Germinal center (tissue), 1 donor: ENCODE measurements at regions not wholly inside any gene's neighbourhood (a gene's known extent, or its start where the extent isn't known, plus 50 kb on each side); places are given as distances from the start of the nearest gene placed in this dataset.

Source experiments
- DNase-seq: peaks from one replicate; pipeline ENCODE4 v3.0.0; 2012; ENCODE audit warnings: mixed read lengths, low spot score

DNA sequence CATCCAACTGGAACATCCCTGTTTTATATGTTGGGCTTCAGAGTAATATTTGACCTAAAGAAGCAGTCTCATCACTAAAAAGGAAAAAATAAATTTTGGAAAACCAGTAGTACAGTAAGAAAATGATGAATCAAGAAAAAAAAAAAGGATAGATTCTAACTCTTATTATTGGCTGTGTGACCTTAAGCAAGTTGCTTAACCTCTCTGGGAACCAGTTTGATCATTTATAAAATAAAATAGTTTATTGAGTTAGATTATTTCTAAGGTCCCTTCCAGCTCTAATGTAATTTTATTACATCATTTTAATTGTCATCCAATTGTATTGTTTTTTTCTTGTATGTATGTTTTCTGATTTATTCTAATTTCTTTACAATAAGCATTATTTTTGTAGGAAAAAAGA, 127.0 kb downstream of the PRELID2 start:
- no peak for DNase-seq

DNA sequence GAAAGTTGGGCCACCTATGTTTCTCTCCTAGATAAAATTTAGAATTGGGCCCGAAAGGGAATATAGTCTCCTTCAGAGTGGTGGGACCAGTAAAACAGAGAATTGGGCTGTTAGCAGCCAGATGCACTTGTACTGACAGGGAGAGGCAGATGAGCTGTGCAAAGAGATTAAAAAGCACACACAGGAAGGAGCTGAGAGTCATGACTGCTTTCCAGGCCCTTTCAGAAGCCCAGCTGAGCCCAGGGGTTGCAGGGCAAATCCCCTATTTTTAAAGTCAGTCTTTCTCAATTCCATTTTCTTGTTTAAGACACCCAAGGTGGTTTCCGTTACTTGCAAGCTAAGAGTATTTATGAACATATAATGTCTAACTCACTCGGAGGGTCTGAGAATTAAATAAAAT, 130.4 kb downstream of the PRELID2 start:
- DNase-seq = no peak

DNA sequence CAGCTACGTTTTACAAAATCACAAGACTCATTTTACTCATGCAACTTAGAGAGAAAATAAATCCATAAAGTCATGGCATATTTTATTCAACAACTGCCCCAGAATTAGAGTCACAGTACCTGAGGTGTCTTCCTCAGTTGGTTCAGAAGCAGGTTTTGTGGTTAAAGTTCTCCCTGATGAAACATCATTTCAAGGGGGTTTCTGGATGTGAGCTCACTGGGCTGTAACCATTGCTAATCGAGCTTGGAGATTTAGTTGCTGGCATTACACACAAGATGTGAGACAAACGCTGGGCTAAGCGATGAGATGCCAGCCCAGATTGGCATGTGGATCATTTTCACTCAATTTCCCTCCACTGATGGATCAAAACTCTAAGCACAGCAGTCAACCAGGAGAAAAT, 131.3 kb downstream of the PRELID2 start:
- DNase-seq = no peak

DNA sequence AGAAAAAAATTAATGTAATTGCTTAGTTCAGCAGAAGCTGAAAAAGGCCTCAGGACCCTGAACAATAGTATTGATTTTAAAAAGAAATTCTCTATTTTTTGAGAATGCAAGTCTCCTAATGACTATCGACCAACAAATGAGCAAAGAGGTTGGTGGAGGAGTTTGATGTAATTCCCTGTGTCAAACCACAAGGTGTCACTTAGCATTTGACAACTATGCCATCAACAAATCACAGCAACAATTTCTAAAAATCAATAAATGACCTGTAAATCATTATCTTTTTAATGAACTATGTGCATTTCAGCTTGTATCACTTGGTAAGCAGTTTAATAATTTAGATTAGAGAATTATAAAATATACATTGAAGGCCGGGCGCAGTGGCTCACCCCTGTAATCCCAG, 133.7 kb downstream of the PRELID2 start:
- no peak for DNase-seq

DNA sequence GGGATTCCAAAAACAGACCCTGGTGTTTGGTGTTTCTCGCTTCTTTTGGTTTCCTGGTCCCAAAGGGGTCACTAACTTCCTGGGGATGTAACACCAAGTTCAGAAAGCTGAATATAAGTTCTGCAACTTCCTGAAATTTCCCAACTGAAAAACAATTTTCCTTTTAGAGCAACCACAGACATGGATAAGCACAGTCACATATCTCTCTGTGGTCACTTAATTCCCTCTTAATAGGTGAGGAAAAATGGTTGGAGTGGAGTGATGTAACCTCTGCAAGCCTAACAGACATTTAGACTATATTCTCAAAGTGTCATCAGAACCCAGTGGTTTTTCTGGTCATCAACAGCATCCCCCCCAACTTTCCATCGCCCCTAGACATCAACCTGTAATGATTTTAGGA, 135.3 kb downstream of the PRELID2 start:
- DNase-seq = no peak

DNA sequence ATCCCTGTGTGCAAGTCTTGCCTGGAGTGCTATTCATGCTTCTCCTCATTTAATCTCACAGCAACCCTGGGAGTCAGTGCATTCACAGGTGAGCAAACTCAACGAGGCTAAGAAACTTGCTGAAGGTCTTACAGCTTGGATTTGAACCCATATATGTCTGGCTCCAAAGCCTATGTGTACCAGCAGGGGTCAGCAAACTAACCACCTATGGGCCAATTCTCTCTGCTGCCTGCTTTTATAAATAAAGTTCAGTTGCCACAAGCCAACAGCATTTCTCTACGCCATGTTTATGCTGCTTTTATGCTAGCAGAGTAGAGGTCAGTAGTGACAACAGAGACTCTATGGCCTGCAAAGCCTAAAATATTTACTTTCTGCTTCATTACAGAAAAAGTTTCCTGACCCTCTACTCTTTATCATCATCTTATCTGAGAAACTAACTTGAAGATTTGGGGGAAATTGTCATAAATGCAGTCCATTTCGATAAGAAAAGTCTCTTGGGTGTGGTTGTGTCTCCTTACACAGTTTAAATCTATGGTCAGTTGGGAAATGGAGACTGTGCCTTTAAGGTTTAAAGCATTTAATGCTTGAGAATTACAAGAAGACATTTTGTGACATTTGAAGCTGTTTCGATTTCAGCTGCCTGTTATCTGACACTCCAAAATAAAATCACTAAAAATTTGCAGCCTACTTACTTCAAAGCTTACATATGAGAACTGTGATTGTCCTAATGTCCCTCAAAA, 137.7 kb downstream of the PRELID2 start:
- peak; percentile 5 for DNase-seq

DNA sequence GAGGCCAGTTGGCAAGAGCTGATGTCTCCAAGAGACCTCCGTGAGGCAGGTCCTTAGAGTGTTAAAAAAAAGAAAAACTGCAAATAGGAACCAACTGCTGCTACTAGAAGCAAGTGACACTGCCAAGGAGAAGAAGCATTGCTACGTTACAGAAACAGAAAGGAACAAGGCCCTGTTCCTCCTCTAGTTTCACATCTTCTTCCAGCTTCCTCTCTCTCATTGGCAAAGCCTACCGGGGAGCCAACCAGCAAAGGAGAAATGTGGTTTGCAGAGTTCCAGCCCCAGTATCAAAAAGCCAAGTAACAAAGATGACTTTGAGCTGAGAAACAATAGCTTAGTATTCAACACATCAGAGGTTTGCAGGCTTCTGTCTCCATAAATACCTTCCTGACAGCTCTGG, 145.9 kb downstream of the PRELID2 start:
- peak; percentile 22 for DNase-seq

DNA sequence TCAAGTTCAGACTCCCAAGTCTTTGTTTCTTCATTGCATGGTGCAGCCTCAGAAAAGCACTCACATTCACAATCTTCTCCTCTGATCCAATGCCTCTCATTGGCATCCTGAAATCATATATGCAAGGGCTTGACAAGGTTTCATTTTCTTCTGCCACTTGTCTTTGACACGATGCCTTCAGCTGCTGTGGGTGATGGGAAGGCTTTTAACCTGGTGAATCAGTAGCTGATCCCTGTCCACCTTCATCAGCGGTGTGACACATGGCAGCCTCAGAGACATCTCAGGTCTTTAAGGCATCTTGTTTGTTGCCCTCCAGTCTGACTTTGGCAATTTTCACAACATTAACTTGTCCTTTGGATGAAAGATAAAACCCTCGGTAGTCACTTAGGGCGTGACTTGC, 147.2 kb downstream of the PRELID2 start:
- DNase-seq = no peak

DNA sequence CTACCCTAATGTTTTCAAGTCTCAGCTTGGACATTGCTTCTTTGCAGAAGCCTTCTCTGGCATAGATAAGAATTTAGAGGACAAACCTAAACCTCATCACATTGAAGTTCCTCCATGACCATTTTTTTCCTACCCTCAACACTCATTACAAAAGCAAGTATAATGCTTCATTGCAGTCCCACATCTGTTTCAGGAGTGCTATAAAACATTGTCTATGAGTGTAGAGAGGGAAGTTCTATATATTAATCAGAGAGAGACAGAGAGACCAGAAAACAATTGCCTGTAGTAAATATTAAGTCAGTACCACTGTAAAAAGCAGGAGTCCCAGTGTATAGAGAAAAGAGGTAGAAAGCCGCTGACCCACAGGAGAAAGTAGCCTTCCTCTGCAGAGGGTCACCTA, 149.7 kb downstream of the PRELID2 start:
- no peak for DNase-seq

DNA sequence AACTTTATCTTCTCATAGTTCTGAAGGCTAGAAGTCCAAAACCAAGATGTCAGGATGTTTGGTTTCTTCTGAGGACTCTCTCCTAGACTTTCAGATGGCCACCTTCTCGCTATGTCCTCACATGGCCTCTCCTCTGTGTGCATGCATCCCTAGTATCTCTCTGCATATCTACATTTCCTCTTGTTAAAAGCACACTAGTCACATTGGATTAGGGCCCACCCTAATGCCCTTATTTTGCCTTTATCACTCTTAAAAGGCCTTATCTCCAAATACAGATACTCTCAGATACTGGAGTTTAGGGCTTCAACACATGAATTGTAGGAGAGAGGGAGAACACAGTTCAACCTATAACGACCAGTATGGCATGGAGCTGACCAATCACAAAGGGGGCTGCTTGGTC, 151.7 kb downstream of the PRELID2 start:
- no peak for DNase-seq

DNA sequence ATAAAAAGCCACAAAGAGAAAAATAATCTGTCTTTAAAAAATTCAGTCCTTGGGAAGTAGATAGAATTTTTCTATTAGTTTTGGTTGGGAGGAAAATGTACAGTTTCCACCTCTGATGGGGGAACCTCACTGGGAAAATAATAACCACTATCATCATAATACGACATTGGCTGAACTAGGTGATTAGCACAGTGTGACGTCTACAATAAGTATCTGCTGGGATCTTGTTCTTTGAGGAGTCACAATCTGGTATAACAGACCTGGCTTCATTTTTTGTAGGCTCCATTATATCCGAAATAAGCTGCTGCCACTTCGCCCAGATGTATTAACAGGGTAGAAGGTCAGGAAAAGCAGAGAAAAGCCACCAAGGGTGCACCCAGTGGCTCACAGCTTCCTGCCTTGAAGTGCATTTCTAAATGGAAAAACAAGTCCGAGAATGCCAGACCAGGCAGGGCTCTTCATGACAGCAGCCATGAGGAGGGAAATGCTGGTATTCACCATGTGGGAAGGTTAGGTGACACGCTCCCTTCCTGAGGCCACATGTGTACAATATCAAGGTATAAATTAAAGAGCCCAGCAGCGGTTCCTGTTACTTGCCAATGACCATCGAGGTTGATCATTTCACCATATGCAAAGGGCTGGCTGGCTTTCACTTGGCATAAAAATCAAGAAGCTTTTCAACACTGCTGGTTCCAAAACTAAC, 152.8 kb downstream of the PRELID2 start:
- DNase-seq = no peak

DNA sequence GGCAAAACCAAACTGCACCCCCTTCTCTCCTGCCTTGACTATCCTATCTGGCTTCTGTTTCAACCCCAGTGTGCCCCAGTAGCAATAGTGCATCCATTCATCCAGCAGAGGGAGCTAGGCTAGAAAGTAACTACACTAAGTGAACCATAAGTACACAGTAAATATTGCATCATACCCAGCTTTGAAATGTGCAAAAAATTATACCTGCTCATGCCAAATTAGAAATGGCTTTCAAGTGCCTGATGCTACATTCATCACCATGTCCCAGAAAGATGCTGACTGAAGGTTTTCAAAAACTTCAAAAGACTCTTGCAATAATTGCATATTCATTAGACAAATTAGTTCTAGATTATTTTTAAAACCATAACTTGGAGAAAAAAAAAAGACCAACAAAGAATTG, 153.5 kb downstream of the PRELID2 start:
- peak; percentile 40 for DNase-seq

DNA sequence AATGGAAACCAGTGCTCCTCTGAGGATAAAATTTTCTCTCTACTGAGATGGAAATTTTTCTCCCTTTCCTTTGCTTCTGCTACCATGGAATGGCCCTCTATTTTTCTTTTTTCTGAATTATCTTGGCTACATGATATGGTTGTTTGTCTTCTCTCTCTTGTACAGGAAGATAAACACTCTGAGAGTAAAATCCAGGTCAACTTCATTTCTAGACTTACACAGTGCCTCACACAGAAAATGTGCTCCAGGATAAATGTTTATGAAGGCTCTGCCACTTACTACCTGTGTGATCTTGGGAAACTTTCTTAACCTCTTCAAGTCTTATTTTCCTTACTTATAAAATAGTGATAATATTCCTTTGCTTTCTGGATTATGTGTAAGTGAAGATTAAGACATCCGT, 153.9 kb downstream of the PRELID2 start:
- no peak for DNase-seq

DNA sequence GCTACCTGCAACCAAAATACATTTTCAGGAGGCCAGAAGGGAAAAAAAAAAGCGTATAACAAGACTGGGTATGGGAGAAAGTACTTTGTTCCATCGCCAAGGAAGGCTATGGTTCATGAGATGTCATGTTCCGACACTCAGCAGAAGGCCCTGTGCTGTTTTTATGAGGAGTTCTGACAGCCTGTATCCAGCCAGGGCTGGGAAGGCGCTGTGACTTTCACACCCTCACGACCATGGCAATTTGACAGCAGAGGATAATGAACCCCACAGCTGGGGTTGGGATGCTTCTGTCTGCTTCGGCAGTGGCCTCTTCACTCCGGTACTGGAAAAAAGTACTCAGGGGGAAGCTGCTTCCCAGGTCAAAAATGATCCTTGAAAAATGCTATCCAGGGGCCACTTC, 154.4 kb downstream of the PRELID2 start:
- DNase-seq = no peak

DNA sequence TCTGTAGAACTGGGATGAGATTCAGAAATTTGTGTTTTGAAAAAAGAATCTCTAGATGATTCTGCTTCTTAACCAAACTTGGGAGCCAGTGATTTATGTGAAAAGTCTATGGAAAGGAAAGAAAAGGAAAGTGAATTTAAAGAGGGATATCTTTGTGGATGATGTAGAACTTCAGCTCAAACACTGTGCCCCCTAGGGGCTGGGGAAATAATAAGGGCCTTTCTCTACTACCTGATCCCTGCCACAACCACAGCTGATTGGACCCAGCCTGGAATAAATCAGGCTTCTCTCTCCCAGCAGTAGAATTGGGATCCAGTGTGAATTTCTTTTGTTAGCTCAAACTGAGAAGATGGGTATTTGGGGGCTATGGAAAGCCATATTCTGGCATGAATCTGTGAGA, 155.0 kb downstream of the PRELID2 start:
- no peak for DNase-seq

DNA sequence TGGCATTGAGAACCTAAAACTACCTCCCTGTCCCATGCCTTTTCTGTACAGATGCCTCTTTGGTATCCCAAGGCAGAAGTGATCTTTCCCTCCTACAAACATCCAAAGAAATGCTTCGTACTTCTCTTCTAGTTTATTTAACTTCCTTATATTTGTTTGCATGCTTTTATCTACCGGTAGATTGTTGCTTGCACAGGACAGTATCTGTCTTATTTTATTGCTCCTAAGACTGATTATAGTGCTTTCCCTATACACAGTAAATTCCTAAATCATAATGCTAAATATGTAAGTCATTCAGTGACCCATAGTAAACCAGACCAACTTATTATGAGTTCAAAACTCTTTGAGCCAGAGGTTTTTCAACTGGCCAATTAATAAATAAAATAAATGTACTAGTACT, 156.9 kb downstream of the PRELID2 start:
- no peak for DNase-seq

DNA sequence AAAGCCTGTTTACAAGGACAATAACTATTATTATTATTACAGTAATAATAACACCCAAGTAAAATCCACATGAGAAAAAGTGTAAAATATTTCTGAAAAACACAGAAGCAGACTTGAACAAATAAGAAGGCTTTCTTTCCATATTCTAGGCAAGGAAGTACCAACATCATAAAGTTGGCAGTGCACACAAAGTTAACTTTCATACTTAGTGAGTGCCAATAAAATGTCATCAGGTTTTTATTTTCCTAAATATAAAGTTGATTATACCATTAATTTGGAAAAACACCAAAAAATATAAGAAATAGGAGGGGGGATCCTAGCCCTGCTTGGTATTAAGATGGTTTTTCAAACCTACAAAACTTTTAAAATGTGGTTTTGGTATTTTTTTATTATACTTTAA, 161.4 kb downstream of the PRELID2 start:
- no peak for DNase-seq

DNA sequence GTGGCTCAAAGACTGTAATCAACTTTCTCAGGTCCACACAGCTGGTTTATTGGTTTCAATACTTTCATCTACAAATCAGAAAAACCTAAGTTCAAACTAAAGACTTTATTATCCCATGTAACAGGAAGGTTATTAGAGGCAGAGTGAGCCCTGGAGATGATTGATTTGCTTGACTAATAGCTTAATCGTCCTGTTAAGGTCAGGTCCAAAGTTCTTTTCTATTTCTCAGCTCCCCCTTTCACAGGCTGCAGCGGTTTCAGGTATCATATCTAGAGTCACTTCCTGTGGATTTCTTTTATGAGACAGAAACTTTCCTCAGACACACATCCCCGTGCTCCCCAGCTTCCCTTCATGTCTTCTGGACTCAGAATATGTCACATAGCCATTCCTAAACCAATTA, 166.4 kb downstream of the PRELID2 start:
- no peak for DNase-seq

DNA sequence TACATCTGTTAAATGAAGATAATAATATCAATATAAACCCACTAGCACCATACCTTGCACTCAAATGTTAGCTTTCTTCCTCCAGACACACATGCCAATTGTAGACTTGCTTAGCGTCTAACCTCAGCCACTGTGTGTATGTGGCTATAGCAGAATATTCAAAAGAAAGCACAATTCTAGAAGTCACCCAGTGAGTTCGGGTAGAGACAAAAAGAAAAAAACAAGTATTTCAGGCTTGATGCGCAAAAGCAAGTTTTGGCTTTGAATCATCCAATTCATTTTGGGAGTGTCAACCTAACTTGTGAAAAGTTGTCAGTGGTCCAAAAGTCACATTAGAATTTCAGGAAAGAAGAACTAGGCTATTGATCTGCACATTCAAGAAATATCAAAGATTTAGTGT, 167.4 kb downstream of the PRELID2 start:
- no peak for DNase-seq

DNA sequence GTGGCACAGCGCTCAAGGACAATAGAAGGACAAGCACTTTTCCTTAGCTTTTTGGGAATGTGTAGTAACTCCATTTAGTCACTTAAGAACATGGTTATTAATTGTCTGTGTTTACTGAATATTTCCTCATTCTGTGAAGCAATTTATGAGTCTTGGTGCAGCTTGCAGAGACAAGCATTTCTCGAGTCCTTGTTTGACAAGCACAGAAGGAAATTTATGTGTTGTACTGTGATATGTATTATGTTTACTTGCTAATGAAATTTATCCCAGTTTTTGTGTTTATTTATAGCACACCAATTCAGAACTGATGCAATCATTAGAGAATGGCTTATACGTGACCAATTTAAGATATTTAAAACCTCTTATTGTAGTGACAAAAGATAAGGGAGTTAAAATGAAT, 168.6 kb downstream of the PRELID2 start:
- no peak for DNase-seq

DNA sequence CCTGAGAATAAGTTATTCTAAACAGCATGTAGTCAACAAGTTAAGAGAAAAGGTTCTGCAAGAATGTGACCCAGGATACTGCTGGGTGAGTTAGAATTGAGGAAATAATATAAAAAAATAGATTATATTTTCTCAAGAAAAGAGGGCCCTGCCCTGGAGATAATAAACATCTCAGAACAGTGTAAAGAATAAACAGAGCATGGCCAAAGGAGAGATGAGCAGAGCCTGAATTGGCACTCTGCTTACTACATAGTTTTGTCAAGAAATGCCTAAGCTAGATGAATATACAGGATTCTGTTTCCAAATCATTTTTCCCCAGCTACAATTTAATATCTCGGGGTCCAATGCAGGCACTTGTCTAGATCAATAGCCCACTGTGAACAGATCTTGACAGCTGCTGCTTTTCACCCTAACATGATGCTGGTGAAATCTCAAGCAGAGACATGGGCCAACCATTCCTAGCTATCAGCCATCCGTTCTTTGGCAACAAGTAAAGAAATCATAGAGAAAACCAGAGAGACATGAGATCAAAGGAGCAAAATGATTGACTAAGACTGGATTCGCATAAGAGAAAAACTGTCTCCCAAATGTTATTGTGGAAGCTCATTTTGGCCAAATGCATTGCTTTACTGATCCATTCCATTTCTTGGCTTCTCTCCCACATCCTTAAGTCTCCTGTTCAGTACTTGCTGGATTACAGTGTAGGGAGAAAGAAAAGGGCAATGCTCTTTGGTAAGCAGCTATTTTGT, 173.2 kb downstream of the PRELID2 start:
- no peak for DNase-seq

DNA sequence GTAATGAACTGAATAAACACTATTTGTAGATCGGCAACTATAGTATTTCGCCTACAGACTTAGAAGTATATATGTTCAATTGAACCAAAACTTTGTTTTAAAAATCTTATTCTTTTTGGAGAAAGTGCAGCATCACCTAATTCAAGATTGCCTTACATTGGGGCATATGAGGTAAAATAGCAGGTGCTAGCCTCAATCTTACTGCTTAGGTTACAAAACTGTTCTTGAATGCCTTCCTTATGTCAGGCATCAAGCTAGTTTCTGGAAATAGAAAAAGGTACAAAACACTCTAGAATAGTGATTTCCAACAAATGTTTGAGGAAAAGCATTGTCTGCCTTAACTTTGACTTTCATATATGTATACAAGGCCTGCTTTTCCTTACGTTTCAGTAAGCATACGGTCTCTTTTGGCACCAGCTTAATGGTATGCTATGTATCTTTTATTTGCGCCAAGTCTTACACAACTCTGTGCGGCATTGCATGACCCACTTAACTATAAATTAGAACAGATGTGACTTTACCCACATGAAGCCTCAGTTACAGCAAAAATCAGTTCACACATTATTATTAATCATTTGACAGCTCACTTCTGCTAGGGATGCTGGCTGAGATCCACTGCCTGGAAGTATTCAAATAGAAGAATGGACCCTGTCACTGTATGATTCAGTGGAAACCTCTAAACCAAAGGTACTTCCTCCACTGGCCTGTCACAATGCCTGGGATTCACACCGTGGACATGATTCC, 174.1 kb downstream of the PRELID2 start:
- no peak for DNase-seq

DNA sequence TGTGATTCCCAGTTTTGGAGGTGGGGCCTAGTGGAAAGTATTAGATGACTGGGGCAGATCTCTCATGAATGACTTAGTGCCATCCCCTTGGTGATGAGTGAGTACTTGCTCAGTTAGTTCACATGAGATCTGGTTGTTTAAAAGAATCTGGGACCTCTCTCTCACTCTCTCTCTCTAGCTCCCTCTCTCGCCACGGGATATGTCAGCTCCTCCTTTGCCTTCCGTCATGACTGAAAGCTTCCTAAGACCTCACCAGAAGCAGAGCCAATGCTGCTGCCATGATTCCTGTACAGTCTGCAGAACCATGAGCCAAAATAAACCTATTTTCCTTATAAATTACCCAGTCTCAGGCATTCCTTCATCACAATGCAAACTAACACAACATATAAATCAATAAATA, 176.7 kb downstream of the PRELID2 start:
- DNase-seq = no peak
